HG02798 (cell line): ENCODE measurements at regions not wholly inside any gene's neighbourhood (a gene's known extent, or its start where the extent isn't known, plus 50 kb on each side); places are given as distances from the start of the nearest gene placed in this dataset.

Experiments used
- ATAC-seq: cut with Tn5 transposase; IDR thresholded peaks from one replicate; pipeline ENCODE4 v1.9.1; 2021; ENCODE audit warnings: mild to moderate bottlenecking; ENCODE audit not compliant: unreplicated experiment, poor library complexity

GRCh38 chr5:124481419-124481818 lies 265.0 kb downstream of the ZNF608 start:
- no peak for ATAC-seq

- ATAC-seq, result no peak
Observed at GRCh38 chr5:124480964-124481363, 265.5 kb downstream of the ZNF608 start.

DNA sequence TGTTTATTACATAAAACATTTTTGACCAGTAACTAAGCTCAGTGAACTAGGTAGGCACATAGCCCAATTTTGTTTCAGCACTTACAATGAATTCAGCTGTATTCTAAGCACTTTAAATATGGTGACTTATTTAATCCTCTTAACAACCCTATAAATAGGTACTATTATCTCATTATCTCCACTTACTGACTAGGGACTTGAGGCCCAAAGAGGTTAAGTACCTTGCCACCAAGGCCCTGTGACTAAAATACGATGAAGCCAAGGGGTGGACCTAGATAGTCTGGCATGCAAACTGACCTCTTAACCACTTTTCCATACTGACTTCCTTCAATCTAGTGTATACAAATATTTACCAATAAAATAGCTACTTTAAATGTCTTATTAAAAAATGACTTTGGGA lies 266.4 kb downstream of the ZNF608 start:
- ATAC-seq, result no peak

DNA sequence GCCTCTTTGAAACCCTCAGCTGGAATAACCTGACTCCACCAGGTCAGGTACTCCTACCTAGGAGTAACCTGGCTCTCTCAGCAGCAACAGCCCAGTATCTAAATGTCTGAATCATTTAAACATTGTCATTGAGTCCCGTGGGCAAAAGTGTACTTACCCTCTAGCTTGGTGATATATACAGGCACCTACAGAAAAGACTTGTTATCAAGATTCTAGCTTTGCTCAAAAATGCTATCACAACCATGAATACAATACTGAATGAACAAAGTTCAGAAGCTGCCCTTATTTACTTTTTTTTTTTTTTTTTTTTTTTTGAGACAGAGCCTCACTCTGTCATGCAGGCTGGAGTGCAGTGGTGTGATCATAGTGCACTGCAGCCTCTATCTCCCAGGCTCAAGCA lies 268.2 kb downstream of the ZNF608 start:
- no peak for ATAC-seq

- no peak for ATAC-seq
Observed at GRCh38 chr5:124477577-124477976, 268.9 kb downstream of the ZNF608 start.

GRCh38 chr5:124477062-124477461 lies 269.4 kb downstream of the ZNF608 start:
- no peak for ATAC-seq

- ATAC-seq, result no peak
Observed at GRCh38 chr5:124474528-124475215, 271.8 kb downstream of the ZNF608 start.

DNA sequence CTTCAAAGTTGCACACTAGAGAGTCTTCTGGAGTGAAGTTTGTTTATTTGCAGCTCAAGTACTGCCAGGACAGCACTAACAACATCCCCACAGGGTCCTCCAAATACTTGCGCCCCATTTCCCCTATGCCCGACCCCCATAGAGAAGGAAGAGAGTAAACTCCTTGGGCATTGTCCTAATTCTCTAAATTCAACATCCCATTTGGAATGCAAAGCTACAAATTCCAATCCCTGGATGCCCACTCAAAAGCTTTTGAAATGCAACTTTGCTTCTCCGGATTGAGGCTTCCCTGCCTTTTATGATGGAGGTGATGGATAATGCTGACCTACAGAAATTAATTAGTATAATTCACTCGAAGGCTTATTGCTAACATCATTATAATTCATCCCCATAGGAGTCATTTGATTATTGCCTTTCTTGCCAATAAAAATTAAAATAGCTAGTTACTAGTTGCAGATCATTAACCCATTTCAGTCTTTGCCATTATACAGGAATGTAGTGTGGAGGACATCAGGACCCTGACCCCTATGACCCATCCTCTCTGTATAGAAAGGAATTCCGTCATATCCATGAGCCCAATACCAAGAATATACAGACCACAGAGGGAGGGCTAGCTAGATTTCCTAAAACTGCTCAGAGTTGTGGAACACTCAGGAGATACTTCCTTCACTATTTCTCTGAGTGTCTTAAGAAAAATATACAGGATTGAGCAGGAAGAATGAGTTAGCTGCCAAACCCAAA lies 277.6 kb downstream of the ZNF608 start:
- no peak for ATAC-seq

DNA sequence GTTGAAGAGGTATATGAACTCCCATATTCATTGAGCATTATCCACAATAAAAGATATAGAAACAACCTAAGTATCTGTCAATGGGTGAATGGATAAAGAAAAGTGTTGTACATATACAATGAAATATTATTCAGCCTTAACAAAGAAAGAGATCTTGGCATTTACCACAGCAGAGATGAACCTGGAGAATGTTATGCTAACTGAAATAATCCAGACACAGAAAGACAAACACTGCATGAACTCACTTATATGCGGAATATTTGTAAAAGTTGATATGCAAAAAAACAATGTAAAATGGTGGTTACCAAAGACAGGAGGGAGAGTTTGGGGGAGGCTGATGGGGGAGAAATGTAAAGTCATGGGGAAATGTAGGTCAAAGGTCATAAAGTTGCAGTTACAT lies 278.7 kb downstream of the ZNF608 start:
- no peak for ATAC-seq

GRCh38 chr5:124466011-124466410 lies 280.4 kb downstream of the ZNF608 start:
- no peak for ATAC-seq

DNA sequence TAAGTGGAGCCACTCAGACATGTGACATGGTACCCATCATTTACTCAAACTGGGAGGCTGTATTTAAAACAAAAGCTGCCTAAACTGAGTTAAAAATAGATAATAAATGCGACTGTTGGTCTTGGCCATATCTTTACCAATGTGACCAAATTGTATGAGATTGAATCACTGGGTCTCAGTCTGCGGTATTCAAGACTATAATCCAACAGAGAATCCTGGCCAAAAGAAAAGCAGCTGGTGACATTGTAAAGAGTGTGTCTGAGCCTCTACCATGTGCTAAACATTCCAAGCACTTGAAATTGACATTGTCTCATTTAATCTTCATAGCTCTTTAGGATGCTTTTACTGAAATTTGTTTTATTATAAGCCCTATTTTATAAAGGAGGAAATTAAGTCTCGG lies 282.6 kb downstream of the ZNF608 start:
- ATAC-seq, result no peak

DNA sequence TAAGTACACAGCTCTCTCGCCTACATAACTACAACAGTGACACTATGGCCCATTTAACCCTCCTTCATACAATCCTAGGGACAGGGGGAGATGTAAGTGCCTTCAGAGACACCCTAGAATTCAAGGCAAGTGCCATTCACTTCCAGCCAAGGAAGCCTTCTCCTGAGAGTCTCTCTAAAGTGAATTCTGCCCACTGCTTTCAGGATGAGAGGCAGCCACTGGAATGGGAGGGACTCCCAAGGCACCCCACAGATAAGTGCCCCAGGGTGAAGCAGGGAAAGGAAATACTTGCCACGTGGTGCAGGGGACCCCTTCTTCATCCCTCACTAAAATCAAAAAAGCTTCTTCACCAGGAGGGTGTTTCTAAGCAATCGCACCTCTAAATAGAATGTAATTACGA lies 283.7 kb downstream of the ZNF608 start:
- no peak for ATAC-seq

DNA sequence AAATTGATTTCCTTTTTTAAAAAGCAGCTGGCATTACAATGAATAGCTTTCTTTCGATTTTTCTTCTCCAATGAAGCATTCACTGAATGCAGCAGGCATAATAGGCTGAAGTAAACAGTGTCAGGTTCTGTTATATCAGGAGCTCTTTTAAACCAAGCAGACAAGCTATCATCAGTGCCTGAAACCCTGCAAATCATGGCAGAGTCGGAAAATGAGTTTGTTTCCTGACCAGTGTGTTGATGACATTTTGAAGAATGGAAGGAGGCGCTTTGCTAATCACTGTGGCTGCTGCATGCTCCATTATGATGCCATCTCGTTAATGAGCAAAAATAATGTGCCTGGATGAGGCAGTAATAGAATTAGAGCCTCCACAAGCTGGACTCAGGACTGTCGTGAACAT lies 284.5 kb downstream of the ZNF608 start:
- no peak for ATAC-seq

DNA sequence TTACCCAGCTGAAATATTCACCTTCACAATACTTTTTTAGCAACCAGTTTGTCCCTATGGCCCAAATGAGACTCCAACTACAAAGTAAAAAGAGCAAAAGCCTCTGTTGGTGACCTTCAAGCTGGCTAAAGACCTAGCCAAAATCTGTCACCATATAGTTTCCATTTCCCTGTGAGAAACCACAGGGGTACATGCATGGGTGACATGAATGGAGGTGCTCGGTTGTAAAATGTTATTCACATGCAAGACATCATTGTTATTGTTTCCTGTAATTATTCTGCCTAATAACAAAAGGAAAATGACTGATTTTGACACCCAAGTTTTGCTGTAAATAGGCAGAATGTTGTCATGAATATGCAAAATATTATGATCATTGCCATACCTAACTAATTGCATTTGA lies 285.3 kb downstream of the ZNF608 start:
- no peak for ATAC-seq

- no peak for ATAC-seq
Observed at GRCh38 chr5:124460642-124461041, 285.8 kb downstream of the ZNF608 start.

DNA sequence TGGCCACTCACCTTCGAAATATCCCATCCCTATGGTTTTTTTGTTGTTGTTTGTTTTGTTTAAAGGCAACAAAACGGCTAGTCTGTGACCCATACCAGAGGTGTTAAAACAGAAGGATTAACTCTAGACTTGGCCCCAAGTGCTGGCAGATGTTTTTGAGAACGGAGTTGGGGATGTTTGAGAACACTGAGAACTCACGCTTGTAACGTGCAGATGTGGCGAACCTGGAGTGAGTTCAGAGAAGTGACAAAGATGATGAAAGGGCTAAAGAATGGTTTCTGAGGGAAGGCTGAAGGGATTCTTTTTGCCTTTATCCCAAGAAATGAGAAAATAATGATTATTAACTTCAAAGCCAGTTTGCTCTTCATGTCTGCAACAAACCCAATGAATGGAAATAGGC lies 286.5 kb downstream of the ZNF608 start:
- ATAC-seq, result no peak

DNA sequence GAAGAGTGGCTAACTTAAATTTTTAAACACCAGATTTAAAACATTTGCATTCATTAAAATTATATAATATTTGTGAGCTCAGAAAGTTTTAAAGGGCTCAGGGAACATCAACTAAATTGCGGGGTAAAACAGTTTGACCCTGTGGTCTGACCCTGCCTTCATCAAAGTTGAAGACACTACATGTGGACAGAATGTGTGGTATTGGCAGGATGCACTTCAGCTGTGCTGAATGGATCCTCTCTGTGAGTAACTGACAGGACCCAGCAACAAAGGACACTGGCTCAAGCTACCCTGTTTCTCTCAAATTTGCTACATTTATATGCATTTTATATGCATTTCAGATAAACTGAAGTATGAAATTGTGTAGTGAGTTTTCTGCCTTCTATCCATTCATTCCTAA lies 288.5 kb downstream of the ZNF608 start:
- ATAC-seq, result no peak

DNA sequence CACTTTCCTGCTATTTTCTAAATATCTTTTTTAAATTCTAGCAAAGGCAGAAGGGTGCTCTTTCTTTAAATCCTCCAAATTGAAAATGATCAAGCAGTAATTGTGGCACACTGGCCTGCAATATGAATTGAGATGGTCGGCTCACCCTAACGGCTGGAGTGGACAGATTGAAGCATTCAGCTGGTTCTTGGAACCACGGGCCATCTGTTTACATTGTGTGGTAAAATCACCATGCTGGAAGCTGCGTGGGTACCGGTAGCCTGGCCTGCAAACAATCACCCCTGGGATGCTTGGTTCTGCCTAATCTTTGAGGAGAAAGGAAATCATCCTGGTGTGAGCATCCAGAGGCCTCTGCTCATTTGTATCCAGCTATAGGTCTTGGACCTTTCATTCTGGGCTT lies 289.3 kb downstream of the ZNF608 start:
- no peak for ATAC-seq

GRCh38 chr5:124456249-124456648 lies 290.2 kb downstream of the ZNF608 start:
- ATAC-seq, result no peak

DNA sequence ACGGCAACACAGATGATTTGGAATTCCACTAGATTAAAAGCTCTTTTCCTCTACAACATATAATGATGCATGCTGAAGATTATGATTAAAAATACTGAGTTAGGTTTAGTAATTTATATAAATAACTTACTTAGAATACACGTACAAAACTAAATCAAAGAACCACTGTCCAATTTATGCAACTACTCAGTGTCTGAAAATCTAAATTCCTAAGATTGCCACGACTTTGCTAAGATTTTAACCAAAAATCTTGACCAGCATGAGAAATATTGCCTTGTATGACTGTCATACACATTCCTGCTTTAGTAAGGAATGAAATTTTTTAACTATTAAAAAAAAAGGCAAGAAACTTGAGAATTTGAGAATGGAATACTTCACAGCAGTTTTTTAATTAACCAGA lies 292.4 kb downstream of the ZNF608 start:
- no peak for ATAC-seq

DNA sequence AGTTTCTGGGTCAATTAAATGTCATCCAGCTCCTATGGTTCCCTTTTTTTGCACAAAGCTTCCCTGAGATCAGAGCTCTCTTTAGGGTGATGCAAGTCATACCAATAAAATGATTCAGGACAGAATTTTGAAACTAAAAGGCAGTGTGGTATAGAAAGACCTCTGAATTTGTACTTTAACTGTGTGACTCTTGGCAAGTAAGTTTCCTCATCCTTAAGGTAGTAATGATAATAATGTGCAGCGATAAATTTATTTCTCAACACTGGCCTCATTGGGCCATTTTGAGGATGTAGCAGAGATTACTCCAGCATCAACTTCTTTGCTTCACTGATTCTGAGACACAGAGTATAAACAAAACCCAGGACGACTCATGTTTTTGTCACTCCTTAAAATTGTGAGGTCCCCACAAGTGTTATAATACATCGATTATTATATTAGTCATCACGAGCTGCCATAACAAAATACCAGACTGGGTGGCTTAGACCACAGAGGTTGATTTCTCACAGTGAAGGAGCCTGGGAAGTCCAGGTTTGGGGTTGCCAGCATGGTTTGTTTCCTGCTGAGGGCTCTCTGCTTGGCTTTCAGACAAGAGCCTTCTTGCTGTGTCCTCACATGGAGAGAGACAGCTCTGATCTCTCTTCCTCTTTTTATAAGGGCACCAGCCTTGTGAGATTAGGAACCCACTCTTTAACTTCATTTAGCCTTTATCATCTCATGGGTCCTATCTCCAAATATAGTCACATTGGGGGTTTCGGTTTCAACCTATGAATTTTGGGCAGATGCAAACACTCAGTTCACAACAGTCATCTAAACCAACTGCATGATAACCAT lies 293.0 kb downstream of the ZNF608 start:
- peak; percentile 96 for ATAC-seq
